ENCODE measurements at regions not wholly inside any gene's neighbourhood (a gene's known extent, or its start where the extent isn't known, plus 50 kb on each side); places are given as distances from the start of the nearest gene placed in this dataset.

- no peak for TF ChIP-seq PTBP1 (IDR thresholded peaks at IDR 0.05; ENCODE audit: low read depth, low read length)
- TF ChIP-seq YY1 (IDR thresholded peaks at IDR 0.05; ENCODE audit: borderline replicate concordance in 1 of 3, control insufficient read depth in 1 of 3, extremely low read depth in 1 of 3, insufficient read depth in 3 of 3, insufficient read length in 1 of 3, insufficient replicate concordance in 2 of 3, low read depth in 1 of 3, low read length in 2 of 3): no peak
- no peak for TF ChIP-seq MAX (CRISPR knock-in tag; IDR thresholded peaks at IDR 0.05)
- no peak for TF ChIP-seq RNF219 (CRISPR knock-in tag; IDR thresholded peaks at IDR 0.05)
- no peak for TF ChIP-seq EZH2 (IDR thresholded peaks at IDR 0.05; ENCODE audit: borderline replicate concordance, low read depth, low read length)
- no peak for TF ChIP-seq BHLHE40 (IDR thresholded peaks at IDR 0.05; ENCODE audit: low read length)
- no peak for TF ChIP-seq HNRNPLL (IDR thresholded peaks at IDR 0.05; ENCODE audit: low read depth, low read length, poor library complexity, severe bottlenecking)
- no peak for TF ChIP-seq ZNF551 (CRISPR knock-in tag; IDR thresholded peaks at IDR 0.05)
- TF ChIP-seq MXI1 (IDR thresholded peaks at IDR 0.05; ENCODE audit: low read depth, low read length): no peak
- no peak for TF ChIP-seq MYC (IDR thresholded peaks at IDR 0.05; ENCODE audit: low read depth, low read length)
- no peak for TF ChIP-seq MYC (CRISPR knock-in tag; IDR thresholded peaks at IDR 0.05; ENCODE audit: borderline replicate concordance, low read depth)
- TF ChIP-seq MED1 (CRISPR knock-in tag; IDR thresholded peaks at IDR 0.05; ENCODE audit: borderline replicate concordance): no peak
- no peak for TF ChIP-seq MBD2 (IDR thresholded peaks at IDR 0.05; ENCODE audit: borderline replicate concordance, low read depth)
These were observed 155.4 kb upstream of the SMIM21 start for GRCh38 chr18:75582940-75583339.

Data from K562 (cell line).